B cell (primary cell): ENCODE measurements at regions not wholly inside any gene's neighbourhood (a gene's known extent, or its start where the extent isn't known, plus 50 kb on each side); places are given as distances from the start of the nearest gene placed in this dataset.

Experiments
- ATAC-seq: fragments of 200-7000 bp; cut with Tn5 transposase; one replicate; pipeline ENCODE4 v1.10.0; 2021; ENCODE audit warnings: low read depth, mild to moderate bottlenecking, moderate number of reproducible peaks, moderate library complexity
- CTCF ChIA-PET: fragments of 350-600 bp; sonication (Branson Sonifier 250); formaldehyde crosslinking; loops from one replicate; lab custom pipeline; 2021; ENCODE audit warnings: antibody characterized with exemption, inconsistent platforms; lab: Charles Lee
- POLR2A ChIA-PET: fragments of 350-600 bp; sonication (Branson Sonifier 250); formaldehyde crosslinking; loops from one replicate; lab custom pipeline; 2021; ENCODE audit warnings: antibody characterized with exemption; lab: Charles Lee
- DNase-seq: peaks from one replicate; pipeline ENCODE4 v3.0.0; 2013
- H2AFZ ChIP-seq: 2 replicates; pipeline ENCODE4 v1.6.1; 2012; ENCODE audit warnings: mild to moderate bottlenecking, low read depth, low read length; ENCODE audit not compliant: insufficient read depth, poor library complexity, severe bottlenecking
- H3K27ac ChIP-seq, 2 donors: 1 replicate in 1 of 2; 2 replicates in 1 of 2; pipeline ENCODE4 v1.5.1; 2012 to 2013; ENCODE audit warnings: low read length in 2 of 2, mild to moderate bottlenecking in 2 of 2, moderate library complexity in 1 of 2
- H3K27me3 ChIP-seq, 4 experiments: fragments of 200-600 bp in 1 of 4; sonication (generic) in 1 of 4; replicated peaks in 1 of 4; 1 replicate in 2 of 4; 2 replicates in 2 of 4; pipeline versions ENCODE4 v1.6.1 to v1.7.0; 2013 to 2016; ENCODE audit warnings: low read length in 3 of 4, mild to moderate bottlenecking in 2 of 4, mixed read lengths in 1 of 4, moderate library complexity in 1 of 4; ENCODE audit not compliant: insufficient read depth in 4 of 4, control insufficient read depth in 3 of 4; ENCODE audit errors: control extremely low read depth in 1 of 4
- H3K36me3 ChIP-seq, 2 experiments: replicated peaks in 1 of 2; 1 replicate in 1 of 2; 2 replicates in 1 of 2; pipeline versions ENCODE4 v1.6.1 to v1.7.1; 2013; ENCODE audit warnings: low read length in 1 of 2; ENCODE audit not compliant: insufficient read depth in 2 of 2, control insufficient read depth in 1 of 2; ENCODE audit errors: control extremely low read depth in 1 of 2, extremely low read depth in 1 of 2
- H3K4me1 ChIP-seq, 2 donors: fragments of 200-600 bp in 1 of 2; sonication (generic) in 1 of 2; 1 replicate in 1 of 2; 2 replicates in 1 of 2; pipeline versions ENCODE4 v1.5.1 to v1.6.1; 2013 to 2017; ENCODE audit warnings: low read length in 2 of 2; ENCODE audit not compliant: control insufficient read depth in 2 of 2, insufficient read depth in 2 of 2
- H3K4me2 ChIP-seq: replicated peaks from 2 replicates; pipeline ENCODE3; 2012; ENCODE audit warnings: mild to moderate bottlenecking, low read depth, low read length; ENCODE audit not compliant: poor library complexity, severe bottlenecking
- H3K4me3 ChIP-seq, 5 experiments: fragments of 200-600 bp in 1 of 5; sonication (generic) in 1 of 5; 1 replicate in 3 of 5; 2 replicates in 2 of 5; pipeline versions ENCODE4 v1.5.1 to v1.7.0; 2011 to 2016; ENCODE audit warnings: low read length in 4 of 5, mild to moderate bottlenecking in 4 of 5, low read depth in 2 of 5, control low read depth in 1 of 5, moderate library complexity in 1 of 5; ENCODE audit not compliant: insufficient read depth in 1 of 5; ENCODE audit errors: control extremely low read depth in 1 of 5, extremely low read depth in 1 of 5
- H3K79me2 ChIP-seq: fragments of 200-600 bp; sonication (generic); one replicate; pipeline ENCODE4 v1.6.0; 2016; ENCODE audit warnings: low read length; ENCODE audit not compliant: control insufficient read depth, insufficient read depth
- H3K9ac ChIP-seq: fragments of 200-600 bp; sonication (generic); 2 replicates; pipeline ENCODE4 v1.6.1; 2017; ENCODE audit warnings: mild to moderate bottlenecking, low read length, moderate library complexity
- H3K9me3 ChIP-seq, 3 donors: one replicate each; pipeline versions ENCODE4 v1.6.1 to v1.7.1; 2013; ENCODE audit warnings: low read length in 2 of 3; ENCODE audit not compliant: control insufficient read depth in 2 of 3, insufficient read depth in 1 of 3; ENCODE audit errors: control extremely low read depth in 1 of 3
- H4K20me1 ChIP-seq: 2 replicates; pipeline ENCODE4 v1.6.0; 2012; ENCODE audit warnings: mild to moderate bottlenecking, low read length; ENCODE audit not compliant: insufficient read depth, control insufficient read depth, poor library complexity, severe bottlenecking
- H3K27ac Mint-ChIP-seq: one replicate; pipeline ENCODE4 v1.8.0; 2021; ENCODE audit warnings: mixed read lengths
- H3K27me3 Mint-ChIP-seq: one replicate; pipeline ENCODE4 v1.8.0; 2021; ENCODE audit warnings: mixed read lengths
- H3K4me1 Mint-ChIP-seq: one replicate; pipeline ENCODE4 v1.8.0; 2021; ENCODE audit warnings: mixed read lengths
- H3K4me3 Mint-ChIP-seq: one replicate; pipeline ENCODE4 v1.8.0; 2021; ENCODE audit warnings: mixed read lengths
- H3K9me3 Mint-ChIP-seq: one replicate; pipeline ENCODE4 v1.8.0; 2022; ENCODE audit warnings: mixed read lengths; ENCODE audit not compliant: insufficient read depth
- EZH2 ChIP-seq: IDR thresholded peaks from 2 replicates; pipeline ENCODE4 v1.6.1; 2012; ENCODE audit warnings: borderline replicate concordance, low read depth, mild to moderate bottlenecking, moderate library complexity, low read length; ENCODE audit not compliant: insufficient read depth, poor library complexity, severe bottlenecking
- WGBS: methylation state at CpG from one replicate; pipeline ENCODE4 v1.1.5; 2013; ENCODE audit warnings: missing lambda C conversion rate; ENCODE audit not compliant: insufficient coverage; 5-methylcytosine and 5-hydroxymethylcytosine counted together
- intact Hi-C: fragments of 100-400 bp; cut with micrococcal nuclease; formaldehyde crosslinking; loops from one replicate; pipeline ENCODE4 v1.10.0; 2022
- TF ChIP-seq, protein P1 (sequence below): fragments of 200-600 bp; IDR thresholded peaks from one replicate; pipeline ENCODE4 v1.8.0; 2022; ENCODE audit warnings: antibody characterized with exemption, mild to moderate bottlenecking

DNA sequence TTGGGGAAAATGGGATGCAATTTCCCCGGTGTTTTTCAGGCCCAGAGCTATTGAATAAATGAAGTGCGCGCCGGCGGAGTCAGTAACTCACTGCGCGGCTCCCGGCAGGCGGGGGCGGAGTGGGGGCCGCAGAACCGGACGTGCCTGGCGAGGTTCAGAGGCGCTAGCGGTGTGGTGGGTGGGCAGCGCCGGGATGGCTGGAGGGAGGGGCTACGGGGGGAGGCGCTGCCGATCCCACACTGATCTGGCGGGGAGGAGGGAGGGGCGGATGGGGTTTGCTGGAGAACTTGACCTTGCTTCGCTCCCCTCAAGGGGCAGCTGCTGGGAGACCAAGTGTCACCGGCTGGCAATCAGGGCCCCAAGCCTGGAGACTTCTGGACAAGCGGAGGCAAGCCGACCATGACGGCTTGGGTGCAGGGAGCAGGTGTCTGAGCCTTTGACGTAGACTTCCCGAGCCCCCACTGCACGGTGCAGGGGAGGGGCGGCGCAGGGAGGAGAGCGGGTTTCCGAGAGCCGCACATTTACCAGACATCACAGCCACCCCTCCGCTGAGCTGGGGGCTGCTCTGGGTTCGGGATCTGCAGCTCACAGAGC lies 174.1 kb upstream of the RTL1 start:
- Histone ChIP-seq H4K20me1 (no peaks in the 10 kb centered on the region), H3K79me2 (no peaks in the 10 kb centered on the region), H3K27ac (no peak overlapping the region), H2AFZ (peak overlapping the region; percentile 10), H3K4me3 (no peak overlapping the region), H3K27me3 (peaks cover 0 to 44% (median 9%) of the 10 kb centered on the region in 4 experiments), H3K9ac (no peak overlapping the region), H3K4me2 (peak overlapping the region; percentile 35), H3K9me3 (peaks cover 0 to 11% (median 0%) of the 10 kb centered on the region in 3 donors), H3K36me3 (no peaks in the 10 kb centered on the region), H3K4me1 (peaks cover 7 to 17% of the 10 kb centered on the region in 2 donors)
- WGBS = 11% methylated on average over 36 of the region's 38 CpGs
- ATAC-seq (no peak), DNase-seq (no peak)
- H3K4me1 Mint-ChIP-seq = peaks cover 6% of the 10 kb centered on the region
- CTCF ChIA-PET = no interaction called here
- peaks cover 34% of the 10 kb centered on the region for H3K27me3 Mint-ChIP-seq
- POLR2A ChIA-PET = no interaction called here
- intact Hi-C loops = no loop called here
- no peak overlapping the region for H3K4me3 Mint-ChIP-seq
- TF ChIP-seq EZH2 = no peak
- TF ChIP-seq, protein P1, sequence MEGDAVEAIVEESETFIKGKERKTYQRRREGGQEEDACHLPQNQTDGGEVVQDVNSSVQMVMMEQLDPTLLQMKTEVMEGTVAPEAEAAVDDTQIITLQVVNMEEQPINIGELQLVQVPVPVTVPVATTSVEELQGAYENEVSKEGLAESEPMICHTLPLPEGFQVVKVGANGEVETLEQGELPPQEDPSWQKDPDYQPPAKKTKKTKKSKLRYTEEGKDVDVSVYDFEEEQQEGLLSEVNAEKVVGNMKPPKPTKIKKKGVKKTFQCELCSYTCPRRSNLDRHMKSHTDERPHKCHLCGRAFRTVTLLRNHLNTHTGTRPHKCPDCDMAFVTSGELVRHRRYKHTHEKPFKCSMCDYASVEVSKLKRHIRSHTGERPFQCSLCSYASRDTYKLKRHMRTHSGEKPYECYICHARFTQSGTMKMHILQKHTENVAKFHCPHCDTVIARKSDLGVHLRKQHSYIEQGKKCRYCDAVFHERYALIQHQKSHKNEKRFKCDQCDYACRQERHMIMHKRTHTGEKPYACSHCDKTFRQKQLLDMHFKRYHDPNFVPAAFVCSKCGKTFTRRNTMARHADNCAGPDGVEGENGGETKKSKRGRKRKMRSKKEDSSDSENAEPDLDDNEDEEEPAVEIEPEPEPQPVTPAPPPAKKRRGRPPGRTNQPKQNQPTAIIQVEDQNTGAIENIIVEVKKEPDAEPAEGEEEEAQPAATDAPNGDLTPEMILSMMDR = no peak
- peaks cover 6% of the 10 kb centered on the region for H3K9me3 Mint-ChIP-seq
- no peak overlapping the region for H3K27ac Mint-ChIP-seq

DNA sequence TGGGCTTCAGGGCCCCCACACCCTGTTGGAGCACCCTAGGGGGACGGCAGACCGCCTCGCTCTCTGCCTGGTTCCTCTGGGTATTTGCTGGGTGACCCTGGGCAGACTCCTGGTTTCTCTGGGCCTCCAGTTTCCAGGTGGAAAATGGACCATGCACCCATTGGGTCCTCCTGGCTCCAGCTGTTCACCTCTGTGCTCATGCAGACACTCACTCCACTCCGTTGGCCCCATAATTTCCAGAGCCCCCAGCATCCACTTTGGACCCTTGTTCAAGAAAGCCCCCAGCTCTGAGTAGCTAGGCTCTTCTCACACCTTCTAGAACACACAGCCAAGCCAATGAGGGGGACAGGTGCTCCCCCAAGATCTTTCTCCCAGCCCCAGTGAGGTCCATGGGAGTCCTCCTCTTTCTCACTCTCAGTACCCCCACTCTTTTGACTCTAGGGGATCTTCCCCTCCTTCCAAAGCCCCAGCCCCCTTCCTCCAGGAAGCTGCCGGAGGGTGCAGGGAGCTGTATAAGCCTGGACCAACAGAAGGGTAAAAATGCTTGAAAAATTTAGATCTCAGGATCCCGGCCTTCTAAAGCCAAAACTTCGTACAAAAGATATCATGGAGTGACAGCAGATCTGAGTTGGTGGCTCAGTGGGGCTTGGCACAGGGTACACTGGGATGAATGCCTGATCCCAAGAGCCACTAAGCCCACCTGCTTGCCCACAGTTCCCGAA lies 174.8 kb upstream of the RTL1 start:
- no peak for DNase-seq

More for the DNA sequence above, 174.8 kb upstream of the RTL1 start:
- peaks cover 7 to 17% of the 10 kb centered on the region in 2 donors for H3K4me1 ChIP-seq
- 67% methylated on average over 6 of the region's 8 CpGs for WGBS
- peaks cover 0 to 44% (median 9%) of the 10 kb centered on the region in 4 experiments for H3K27me3 ChIP-seq
- Mint-ChIP-seq H3K27ac (no peak overlapping the region), H3K27me3 (peaks cover 34% of the 10 kb centered on the region), H3K9me3 (peaks cover 6% of the 10 kb centered on the region), H3K4me1 (peaks cover 6% of the 10 kb centered on the region), H3K4me3 (no peak overlapping the region)
- H3K9me3 ChIP-seq = peaks cover 0 to 11% (median 0%) of the 10 kb centered on the region in 3 donors
- TF ChIP-seq, protein P1 = no peak
- no peak for TF ChIP-seq EZH2
- no peak for ATAC-seq
- no peak overlapping the region for H2AFZ ChIP-seq
- ChIA-PET POLR2A (no interaction called here), CTCF (no interaction called here)
- H4K20me1 ChIP-seq = no peaks in the 10 kb centered on the region
- H3K27ac ChIP-seq = no peak overlapping the region
- no peak overlapping the region for H3K4me3 ChIP-seq
- intact Hi-C loops = no loop called here
- no peaks in the 10 kb centered on the region for H3K36me3 ChIP-seq
- H3K4me2 ChIP-seq = no peak overlapping the region
- H3K9ac ChIP-seq = no peak overlapping the region
- H3K79me2 ChIP-seq = no peaks in the 10 kb centered on the region
